HL-60 (cell line): ENCODE measurements at regions not wholly inside any gene's neighbourhood (a gene's known extent, or its start where the extent isn't known, plus 50 kb on each side); places are given as distances from the start of the nearest gene placed in this dataset.
A peak's percentile ranks its signal among the peaks of the same experiment; 100 is the strongest.

Source experiments
- GABPA ChIP-seq: IDR thresholded peaks from 2 replicates; pipeline ENCODE4 v1.6.1; 2012; ENCODE audit warnings: low read depth
- POLR2AphosphoS5 ChIP-seq: IDR thresholded peaks from 2 replicates; pipeline ENCODE4 v1.6.1; 2012; ENCODE audit warnings: low read depth
- SPI1 ChIP-seq: IDR thresholded peaks from 2 replicates; pipeline ENCODE4 v1.6.1; 2012; ENCODE audit warnings: low read depth, mild to moderate bottlenecking, borderline replicate concordance
- TF ChIP-seq, protein P1 (sequence below): IDR thresholded peaks from one replicate; pipeline ENCODE4 v1.5.1; 2011; ENCODE audit warnings: low read length, control low read depth, inconsistent platforms; ENCODE audit not compliant: insufficient read depth
- TF ChIP-seq, protein P2 (sequence below): IDR thresholded peaks from 2 replicates; pipeline ENCODE4 v1.6.1; 2012; ENCODE audit warnings: low read depth; ENCODE audit not compliant: insufficient replicate concordance

DNA sequence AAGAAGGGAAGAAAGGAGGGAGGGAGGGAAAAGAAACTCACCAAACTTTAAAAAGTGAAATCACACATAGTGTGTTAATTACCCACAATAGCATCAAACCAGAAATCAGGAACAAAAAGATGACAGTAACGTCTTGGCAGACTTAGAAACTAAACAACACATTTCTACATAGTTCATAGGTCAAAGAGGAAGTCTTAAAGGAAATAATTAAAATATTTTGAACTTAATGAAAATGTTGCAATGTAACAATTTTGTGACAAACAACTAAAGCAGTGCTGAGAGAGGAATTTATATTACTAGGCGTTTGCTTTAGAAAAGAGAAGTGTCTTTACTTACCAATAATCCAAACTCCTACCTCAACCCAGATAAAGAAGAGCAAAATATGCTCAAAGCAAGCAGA lies 505.0 kb upstream of the ID2 start:
- TF ChIP-seq, protein P1, sequence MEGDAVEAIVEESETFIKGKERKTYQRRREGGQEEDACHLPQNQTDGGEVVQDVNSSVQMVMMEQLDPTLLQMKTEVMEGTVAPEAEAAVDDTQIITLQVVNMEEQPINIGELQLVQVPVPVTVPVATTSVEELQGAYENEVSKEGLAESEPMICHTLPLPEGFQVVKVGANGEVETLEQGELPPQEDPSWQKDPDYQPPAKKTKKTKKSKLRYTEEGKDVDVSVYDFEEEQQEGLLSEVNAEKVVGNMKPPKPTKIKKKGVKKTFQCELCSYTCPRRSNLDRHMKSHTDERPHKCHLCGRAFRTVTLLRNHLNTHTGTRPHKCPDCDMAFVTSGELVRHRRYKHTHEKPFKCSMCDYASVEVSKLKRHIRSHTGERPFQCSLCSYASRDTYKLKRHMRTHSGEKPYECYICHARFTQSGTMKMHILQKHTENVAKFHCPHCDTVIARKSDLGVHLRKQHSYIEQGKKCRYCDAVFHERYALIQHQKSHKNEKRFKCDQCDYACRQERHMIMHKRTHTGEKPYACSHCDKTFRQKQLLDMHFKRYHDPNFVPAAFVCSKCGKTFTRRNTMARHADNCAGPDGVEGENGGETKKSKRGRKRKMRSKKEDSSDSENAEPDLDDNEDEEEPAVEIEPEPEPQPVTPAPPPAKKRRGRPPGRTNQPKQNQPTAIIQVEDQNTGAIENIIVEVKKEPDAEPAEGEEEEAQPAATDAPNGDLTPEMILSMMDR, result no peak
- TF ChIP-seq, protein P2, sequence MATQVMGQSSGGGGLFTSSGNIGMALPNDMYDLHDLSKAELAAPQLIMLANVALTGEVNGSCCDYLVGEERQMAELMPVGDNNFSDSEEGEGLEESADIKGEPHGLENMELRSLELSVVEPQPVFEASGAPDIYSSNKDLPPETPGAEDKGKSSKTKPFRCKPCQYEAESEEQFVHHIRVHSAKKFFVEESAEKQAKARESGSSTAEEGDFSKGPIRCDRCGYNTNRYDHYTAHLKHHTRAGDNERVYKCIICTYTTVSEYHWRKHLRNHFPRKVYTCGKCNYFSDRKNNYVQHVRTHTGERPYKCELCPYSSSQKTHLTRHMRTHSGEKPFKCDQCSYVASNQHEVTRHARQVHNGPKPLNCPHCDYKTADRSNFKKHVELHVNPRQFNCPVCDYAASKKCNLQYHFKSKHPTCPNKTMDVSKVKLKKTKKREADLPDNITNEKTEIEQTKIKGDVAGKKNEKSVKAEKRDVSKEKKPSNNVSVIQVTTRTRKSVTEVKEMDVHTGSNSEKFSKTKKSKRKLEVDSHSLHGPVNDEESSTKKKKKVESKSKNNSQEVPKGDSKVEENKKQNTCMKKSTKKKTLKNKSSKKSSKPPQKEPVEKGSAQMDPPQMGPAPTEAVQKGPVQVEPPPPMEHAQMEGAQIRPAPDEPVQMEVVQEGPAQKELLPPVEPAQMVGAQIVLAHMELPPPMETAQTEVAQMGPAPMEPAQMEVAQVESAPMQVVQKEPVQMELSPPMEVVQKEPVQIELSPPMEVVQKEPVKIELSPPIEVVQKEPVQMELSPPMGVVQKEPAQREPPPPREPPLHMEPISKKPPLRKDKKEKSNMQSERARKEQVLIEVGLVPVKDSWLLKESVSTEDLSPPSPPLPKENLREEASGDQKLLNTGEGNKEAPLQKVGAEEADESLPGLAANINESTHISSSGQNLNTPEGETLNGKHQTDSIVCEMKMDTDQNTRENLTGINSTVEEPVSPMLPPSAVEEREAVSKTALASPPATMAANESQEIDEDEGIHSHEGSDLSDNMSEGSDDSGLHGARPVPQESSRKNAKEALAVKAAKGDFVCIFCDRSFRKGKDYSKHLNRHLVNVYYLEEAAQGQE, result no peak
- no peak for TF ChIP-seq POLR2AphosphoS5
- TF ChIP-seq SPI1, result peak; percentile 23; the same call in 1 of the 2 replicates
- TF ChIP-seq GABPA, result no peak
